Endometrium (tissue), 2 donors: ENCODE measurements at regions not wholly inside any gene's neighbourhood (a gene's known extent, or its start where the extent isn't known, plus 50 kb on each side); places are given as distances from the start of the nearest gene placed in this dataset.
"Not testable (repeated sequence)": the region's sequence is repeated elsewhere in the genome, so short reads cannot be mapped to it uniquely, and the experiment has no call there.

Source experiments
- FAIRE-seq: peaks from 2 replicates; lab custom pipeline; 2012; peaks lifted over from hg19 to GRCh38; lab: Jason Lieb, UNC
- donor health status: control.
- donor health status: control.

DNA sequence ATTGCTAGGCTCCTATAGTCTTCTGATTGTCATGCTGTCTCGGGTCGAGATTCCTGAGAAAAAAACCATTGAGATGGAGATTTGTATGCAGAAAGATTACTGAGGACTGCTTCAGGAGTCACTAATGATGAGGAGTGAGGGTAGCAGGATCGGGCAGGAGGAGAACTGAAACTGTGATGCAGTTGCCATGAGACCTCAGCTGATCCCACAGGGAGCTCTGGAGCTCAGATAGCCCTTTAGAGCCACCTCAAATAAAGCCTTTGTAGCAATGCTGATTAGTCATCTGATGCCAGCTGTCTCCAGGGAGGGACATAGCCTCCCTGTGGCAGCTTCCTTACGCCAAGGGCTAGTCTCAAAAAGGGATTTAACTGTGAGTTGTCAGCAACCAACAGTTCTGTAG, 256.9 kb downstream of the DMAC1 start:
- FAIRE-seq: no peak

DNA sequence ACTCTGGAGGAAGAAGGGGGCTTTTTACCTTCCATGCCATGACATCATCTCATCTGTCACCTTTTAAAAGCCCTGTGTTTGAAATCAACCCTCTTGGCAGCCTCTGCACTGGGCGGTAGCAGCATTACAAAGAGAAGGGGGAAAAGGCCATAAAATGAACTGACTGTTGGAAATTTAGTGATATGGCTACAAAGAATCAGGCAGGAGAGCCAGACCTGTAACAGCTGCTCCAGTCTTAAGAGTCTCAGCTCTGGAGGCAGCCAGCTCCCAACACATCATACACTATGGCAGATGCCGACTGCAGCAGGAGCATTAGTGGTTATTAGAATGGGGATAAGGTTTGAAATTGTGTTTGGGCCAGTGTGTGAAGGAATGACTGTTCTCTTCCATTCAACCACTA, 257.5 kb downstream of the DMAC1 start:
- no peak for FAIRE-seq

DNA sequence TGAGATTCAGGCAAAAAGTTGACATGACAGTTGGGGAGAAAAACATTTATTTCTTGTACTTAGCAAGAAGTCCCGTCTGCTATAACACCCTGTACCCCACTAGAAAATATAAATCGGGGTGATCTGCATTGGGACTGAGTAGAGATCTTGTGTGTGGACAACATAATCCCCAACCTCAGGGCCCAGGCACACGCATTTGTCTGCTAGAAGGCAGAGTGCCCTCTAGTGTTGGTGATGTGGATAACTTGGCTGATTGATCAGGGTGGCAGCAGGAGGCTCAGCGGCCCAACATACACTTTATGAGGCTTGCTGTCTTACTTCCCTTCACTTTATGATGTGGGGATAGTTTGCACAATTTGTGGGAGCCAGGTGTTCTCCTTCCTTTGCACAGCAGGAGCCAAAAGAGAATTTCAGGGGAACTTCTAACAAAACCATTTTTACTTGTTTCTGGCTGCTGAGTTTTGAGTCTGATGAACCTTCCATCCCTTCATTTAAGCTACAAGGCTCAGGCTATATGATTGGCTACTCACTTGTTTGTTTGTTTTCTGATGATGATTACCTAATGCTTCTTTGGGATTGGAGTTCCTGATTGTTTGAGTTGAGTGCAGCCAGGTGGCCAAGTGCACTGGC, 263.2 kb downstream of the DMAC1 start:
- no peak for FAIRE-seq

GRCh38 chr9:7534211-7534935, 265.2 kb downstream of the DMAC1 start:
- FAIRE-seq: no peak

GRCh38 chr9:7533376-7534090, 266.0 kb downstream of the DMAC1 start:
- FAIRE-seq: no peak

- no peak for FAIRE-seq
Observed at GRCh38 chr9:7523426-7524043, 276.0 kb downstream of the DMAC1 start.

DNA sequence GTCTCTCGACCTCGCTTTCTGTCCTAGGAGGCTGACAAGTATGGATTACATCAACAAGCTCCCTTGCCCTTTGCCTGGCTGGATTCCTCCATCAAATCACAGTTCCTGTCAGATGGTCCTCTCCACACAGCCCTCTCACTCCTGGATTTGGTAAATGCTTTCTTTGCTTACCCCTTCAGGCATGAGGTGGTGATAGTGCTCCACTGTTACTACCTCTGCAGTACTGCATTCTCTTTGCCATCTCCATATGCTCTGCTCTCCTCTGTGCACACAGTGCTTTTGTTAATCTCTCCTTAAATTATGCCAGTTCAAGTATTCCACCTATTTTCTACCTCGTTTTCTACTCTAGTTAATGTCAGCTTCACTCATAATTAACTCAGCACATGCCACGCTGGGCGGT, 279.2 kb downstream of the DMAC1 start:
- FAIRE-seq: no peak

DNA sequence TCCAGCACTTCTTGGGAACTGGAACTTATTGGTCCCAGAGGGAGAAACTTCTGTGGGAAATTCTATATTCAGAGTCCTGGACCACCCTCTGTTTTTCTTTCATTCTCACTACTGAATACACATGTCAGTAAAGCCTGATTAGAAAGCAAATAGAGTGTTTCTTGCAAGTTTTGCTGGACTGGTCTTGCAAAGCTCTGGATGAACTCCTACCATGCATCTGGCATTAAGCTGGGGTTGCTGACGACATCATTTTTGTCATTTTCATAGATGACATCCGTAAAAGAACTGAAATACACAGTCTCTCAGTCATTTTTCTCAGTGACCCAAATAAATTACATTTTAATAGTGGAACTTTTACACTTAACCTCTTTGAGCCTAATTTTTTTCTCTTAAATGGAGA, 283.2 kb downstream of the DMAC1 start:
- FAIRE-seq: no peak

DNA sequence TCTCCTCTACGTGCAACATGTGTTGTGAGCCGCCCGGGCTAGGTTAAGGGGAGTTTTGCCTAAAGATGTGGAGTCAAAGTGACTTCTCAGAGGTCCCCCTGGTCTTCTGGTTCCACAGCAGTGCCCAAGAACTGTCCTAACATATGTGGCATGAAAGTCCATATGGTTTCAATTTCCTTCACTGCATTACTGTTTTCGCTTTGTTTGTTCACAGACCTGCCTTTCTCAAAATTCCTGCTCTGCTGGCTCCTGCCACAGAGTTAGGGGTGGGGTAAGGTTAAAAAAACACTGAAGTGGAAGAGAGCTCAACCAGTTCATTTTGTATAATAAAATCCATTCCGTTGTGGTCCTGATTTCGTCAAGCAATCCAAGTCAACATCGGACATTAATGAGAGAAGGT, 289.4 kb downstream of the DMAC1 start:
- FAIRE-seq: no peak

DNA sequence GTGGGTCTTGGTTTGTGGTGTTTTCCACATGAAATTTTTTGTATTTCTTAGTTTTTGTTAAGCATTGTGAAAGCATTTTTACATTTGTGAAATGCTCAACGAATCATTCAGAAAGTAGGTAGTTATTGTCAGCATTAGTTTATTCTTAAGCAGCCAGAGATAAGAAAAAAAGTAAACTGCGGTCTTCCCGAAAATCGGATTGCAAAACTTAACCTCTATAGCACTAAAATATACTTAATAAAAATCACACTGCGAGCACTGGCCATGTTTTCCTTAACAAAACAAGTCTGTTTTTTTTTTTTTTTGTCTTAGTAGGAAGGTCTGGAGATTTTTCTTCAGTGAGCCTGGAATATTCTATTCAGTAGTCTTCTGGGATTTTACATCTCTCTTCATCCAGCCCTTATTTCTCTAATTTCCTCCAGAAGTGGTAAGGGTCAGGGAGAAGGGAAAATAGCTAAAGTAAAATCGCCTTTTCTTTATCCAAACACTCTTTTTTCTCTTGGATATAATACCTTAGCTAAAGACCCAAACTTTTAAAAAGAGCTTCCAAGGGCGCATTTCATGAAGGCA, 289.9 kb downstream of the DMAC1 start:
- no peak for FAIRE-seq

GRCh38 chr9:7508516-7508915, 291.1 kb downstream of the DMAC1 start:
- FAIRE-seq: no peak

- no peak for FAIRE-seq
Observed at GRCh38 chr9:7507566-7508270, 291.9 kb downstream of the DMAC1 start.

- no peak for FAIRE-seq
Observed at GRCh38 chr9:7507026-7507425, 292.6 kb downstream of the DMAC1 start.

- FAIRE-seq: no peak
Observed at GRCh38 chr9:7500521-7500920, 299.1 kb downstream of the DMAC1 start.

DNA sequence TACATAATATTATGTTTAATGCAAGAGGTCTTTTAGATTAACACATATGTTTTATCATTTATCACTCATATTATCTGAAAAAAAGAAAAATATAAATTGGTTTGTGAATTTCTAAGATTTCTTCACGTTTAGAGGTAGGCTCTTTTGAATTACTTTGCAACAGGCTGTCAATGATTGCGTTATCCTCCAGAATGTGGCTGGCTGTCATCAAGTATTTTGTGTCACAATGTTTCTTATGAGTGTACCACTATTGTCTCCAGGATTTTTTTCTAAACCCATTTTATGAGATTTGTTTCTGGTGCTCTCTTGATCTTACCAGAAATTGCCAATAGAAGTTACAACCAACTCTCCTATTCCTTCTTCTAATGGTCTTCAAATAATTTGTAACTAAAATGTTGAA, 307.9 kb downstream of the DMAC1 start:
- FAIRE-seq: no peak

GRCh38 chr9:7490317-7491108, 309.1 kb downstream of the DMAC1 start:
- no peak for FAIRE-seq

GRCh38 chr9:7489036-7489435, 310.5 kb downstream of the DMAC1 start:
- FAIRE-seq: no peak

DNA sequence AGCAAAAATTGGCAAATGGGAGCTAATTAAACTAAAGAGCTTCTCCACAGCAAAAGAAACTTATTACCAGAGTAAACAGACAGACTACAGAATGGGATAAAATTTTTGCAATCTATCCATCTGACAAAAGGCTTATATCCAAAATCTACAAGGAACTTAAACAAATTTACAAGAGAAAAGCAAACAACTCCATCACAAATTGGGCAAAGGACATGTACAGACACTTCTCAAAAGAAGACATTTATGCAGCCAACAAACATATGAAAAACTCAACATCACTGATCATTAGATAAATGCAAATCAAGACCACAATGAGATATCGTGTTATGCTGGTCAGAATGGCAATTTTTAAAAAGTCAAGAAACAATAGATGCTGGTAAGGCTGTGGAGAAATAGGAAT, 315.6 kb downstream of the DMAC1 start:
- not testable (repeated sequence) for FAIRE-seq

GRCh38 chr9:7481570-7481969, 318.0 kb downstream of the DMAC1 start:
- FAIRE-seq: no peak

GRCh38 chr9:7479300-7479699, 320.3 kb downstream of the DMAC1 start:
- FAIRE-seq: no peak

- FAIRE-seq: no peak
Observed at GRCh38 chr9:7478646-7479045, 320.9 kb downstream of the DMAC1 start.
